ENCODE measurements at regions not wholly inside any gene's neighbourhood (a gene's known extent, or its start where the extent isn't known, plus 50 kb on each side); places are given as distances from the start of the nearest gene placed in this dataset.

DNA sequence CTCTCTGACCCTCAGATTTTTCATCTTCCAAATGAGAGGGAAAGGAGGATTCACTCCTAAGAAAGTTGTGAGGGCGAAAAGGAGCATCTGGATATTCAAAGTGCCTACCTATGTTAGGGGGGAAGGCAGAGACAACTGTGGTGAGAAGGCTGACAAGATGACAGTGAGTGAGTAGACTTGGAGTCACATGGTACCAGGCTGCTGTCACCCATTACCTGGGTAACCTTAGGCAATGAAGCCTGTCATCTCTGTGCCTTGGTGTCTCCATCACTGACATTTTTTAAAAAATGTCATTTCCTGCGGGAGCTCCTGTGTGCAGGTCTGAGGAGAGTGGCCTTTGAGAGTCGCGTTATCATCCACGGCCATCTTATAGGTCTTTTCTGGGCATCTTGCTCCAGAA is 124.0 kb downstream of the MAF start:
- no peaks in the 10 kb centered on the region for H3F3A ChIP-seq (ENCODE audit: insufficient read depth, low read length)
- no peak overlapping the region for H3K4me2 ChIP-seq (ENCODE audit: low read depth, low read length)
- H3K36me3 ChIP-seq (replicated peaks; ENCODE audit: insufficient read depth, low read length): no peaks in the 10 kb centered on the region
- no peaks in the 10 kb centered on the region for H3K4me1 ChIP-seq (ENCODE audit: low read length)
- no peak overlapping the region for H3K27ac ChIP-seq (ENCODE audit: low read length)
- no peak overlapping the region for H3K4me3 ChIP-seq (ENCODE audit: low read length)
- no peaks in the 10 kb centered on the region for H3K9me2 ChIP-seq (replicated peaks; ENCODE audit: insufficient read depth, low read length)
- TF ChIP-seq EZH2phosphoT487 (IDR thresholded peaks at IDR 0.05; ENCODE audit: low read length): no peak
- no peaks in the 10 kb centered on the region for H3K27me3 ChIP-seq (replicated peaks; ENCODE audit: insufficient read depth, low read length)
- H4K20me1 ChIP-seq (ENCODE audit: insufficient read depth, low read length): no peaks in the 10 kb centered on the region
- H3K9ac ChIP-seq (ENCODE audit: low read length): no peak overlapping the region
- DNase-seq: no peak
- H3K79me2 ChIP-seq (ENCODE audit: low read length): no peaks in the 10 kb centered on the region
- no peak overlapping the region for H2AFZ ChIP-seq (ENCODE audit: low read length)
- no peaks in the 10 kb centered on the region for H3K9me3 ChIP-seq (replicated peaks; ENCODE audit: insufficient read depth, low read length)

- Histone ChIP-seq H3K9ac (ENCODE audit: low read length) (no peak overlapping the region), H3K36me3 (replicated peaks; ENCODE audit: insufficient read depth, low read length) (no peaks in the 10 kb centered on the region), H3K4me3 (ENCODE audit: low read length) (no peak overlapping the region), H3K27me3 (replicated peaks; ENCODE audit: insufficient read depth, low read length) (no peaks in the 10 kb centered on the region), H3K27ac (ENCODE audit: low read length) (no peak overlapping the region), H3K4me1 (ENCODE audit: low read length) (no peaks in the 10 kb centered on the region), H3K79me2 (ENCODE audit: low read length) (no peaks in the 10 kb centered on the region), H2AFZ (ENCODE audit: low read length) (no peak overlapping the region), H3K9me2 (replicated peaks; ENCODE audit: insufficient read depth, low read length) (no peaks in the 10 kb centered on the region), H3K4me2 (ENCODE audit: low read depth, low read length) (no peak overlapping the region), H3K9me3 (replicated peaks; ENCODE audit: insufficient read depth, low read length) (no peaks in the 10 kb centered on the region), H4K20me1 (ENCODE audit: insufficient read depth, low read length) (no peaks in the 10 kb centered on the region), H3F3A (ENCODE audit: insufficient read depth, low read length) (no peaks in the 10 kb centered on the region)
- DNase-seq: no peak
- TF ChIP-seq, protein P1, sequence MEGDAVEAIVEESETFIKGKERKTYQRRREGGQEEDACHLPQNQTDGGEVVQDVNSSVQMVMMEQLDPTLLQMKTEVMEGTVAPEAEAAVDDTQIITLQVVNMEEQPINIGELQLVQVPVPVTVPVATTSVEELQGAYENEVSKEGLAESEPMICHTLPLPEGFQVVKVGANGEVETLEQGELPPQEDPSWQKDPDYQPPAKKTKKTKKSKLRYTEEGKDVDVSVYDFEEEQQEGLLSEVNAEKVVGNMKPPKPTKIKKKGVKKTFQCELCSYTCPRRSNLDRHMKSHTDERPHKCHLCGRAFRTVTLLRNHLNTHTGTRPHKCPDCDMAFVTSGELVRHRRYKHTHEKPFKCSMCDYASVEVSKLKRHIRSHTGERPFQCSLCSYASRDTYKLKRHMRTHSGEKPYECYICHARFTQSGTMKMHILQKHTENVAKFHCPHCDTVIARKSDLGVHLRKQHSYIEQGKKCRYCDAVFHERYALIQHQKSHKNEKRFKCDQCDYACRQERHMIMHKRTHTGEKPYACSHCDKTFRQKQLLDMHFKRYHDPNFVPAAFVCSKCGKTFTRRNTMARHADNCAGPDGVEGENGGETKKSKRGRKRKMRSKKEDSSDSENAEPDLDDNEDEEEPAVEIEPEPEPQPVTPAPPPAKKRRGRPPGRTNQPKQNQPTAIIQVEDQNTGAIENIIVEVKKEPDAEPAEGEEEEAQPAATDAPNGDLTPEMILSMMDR (IDR thresholded peaks at IDR 0.05; ENCODE audit: low read length): no peak
- TF ChIP-seq EZH2 (optimal IDR thresholded peaks at IDR 0.05; ENCODE audit: low read depth, low read length) (no peak), EZH2phosphoT487 (IDR thresholded peaks at IDR 0.05; ENCODE audit: low read length) (no peak)
Measured at GRCh38 chr16:79475841-79476240, 124.7 kb downstream of the MAF start.

DNA sequence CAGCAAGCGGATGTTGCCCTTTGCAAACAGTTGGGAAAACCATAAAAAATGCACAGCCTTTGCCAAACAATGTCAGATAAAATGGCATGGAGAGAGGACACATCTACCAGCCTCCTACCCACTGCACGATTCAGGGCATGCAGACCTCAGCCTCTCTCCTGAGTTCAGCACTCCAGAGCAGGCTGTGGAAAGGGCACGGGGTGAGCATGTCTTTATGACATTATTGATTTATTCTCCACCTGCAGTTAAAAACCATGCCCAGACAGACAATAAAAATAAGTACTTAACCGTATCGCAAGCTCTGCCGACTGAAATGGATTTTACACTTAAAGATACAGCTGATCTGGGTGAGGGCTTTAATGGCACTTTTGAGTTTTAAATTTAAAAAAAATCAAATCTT is 127.1 kb downstream of the MAF start:
- no peaks in the 10 kb centered on the region for H3K36me3 ChIP-seq (replicated peaks; ENCODE audit: insufficient read depth, low read length)
- no peak for DNase-seq
- no peaks in the 10 kb centered on the region for H3K9me3 ChIP-seq (replicated peaks; ENCODE audit: insufficient read depth, low read length)
- H3K4me2 ChIP-seq (ENCODE audit: low read depth, low read length): no peak overlapping the region
- no peak overlapping the region for H3K9ac ChIP-seq (ENCODE audit: low read length)
- H3K4me3 ChIP-seq (ENCODE audit: low read length): no peak overlapping the region
- H3F3A ChIP-seq (ENCODE audit: insufficient read depth, low read length): no peaks in the 10 kb centered on the region
- no peaks in the 10 kb centered on the region for H3K9me2 ChIP-seq (replicated peaks; ENCODE audit: insufficient read depth, low read length)
- H3K4me1 ChIP-seq (ENCODE audit: low read length): no peaks in the 10 kb centered on the region
- H3K79me2 ChIP-seq (ENCODE audit: low read length): no peaks in the 10 kb centered on the region
- no peak overlapping the region for H2AFZ ChIP-seq (ENCODE audit: low read length)
- H4K20me1 ChIP-seq (ENCODE audit: insufficient read depth, low read length): no peaks in the 10 kb centered on the region
- H3K27me3 ChIP-seq (replicated peaks; ENCODE audit: insufficient read depth, low read length): no peaks in the 10 kb centered on the region
- no peak overlapping the region for H3K27ac ChIP-seq (ENCODE audit: low read length)
- no peak for TF ChIP-seq EZH2phosphoT487 (IDR thresholded peaks at IDR 0.05; ENCODE audit: low read length)
- TF ChIP-seq EZH2 (optimal IDR thresholded peaks at IDR 0.05; ENCODE audit: low read depth, low read length): no peak
- TF ChIP-seq, protein P1 (IDR thresholded peaks at IDR 0.05; ENCODE audit: low read length): no peak

- no peak overlapping the region for H3K27ac ChIP-seq (ENCODE audit: low read length)
- no peak overlapping the region for H3K4me2 ChIP-seq (ENCODE audit: low read depth, low read length)
- no peaks in the 10 kb centered on the region for H3K36me3 ChIP-seq (replicated peaks; ENCODE audit: insufficient read depth, low read length)
- H3K79me2 ChIP-seq (ENCODE audit: low read length): no peaks in the 10 kb centered on the region
- H3F3A ChIP-seq (ENCODE audit: insufficient read depth, low read length): no peaks in the 10 kb centered on the region
- no peaks in the 10 kb centered on the region for H3K27me3 ChIP-seq (replicated peaks; ENCODE audit: insufficient read depth, low read length)
- TF ChIP-seq, protein P1 (IDR thresholded peaks at IDR 0.05; ENCODE audit: low read length): no peak
- no peak for TF ChIP-seq EZH2phosphoT487 (IDR thresholded peaks at IDR 0.05; ENCODE audit: low read length)
- TF ChIP-seq EZH2 (optimal IDR thresholded peaks at IDR 0.05; ENCODE audit: low read depth, low read length): no peak
- no peaks in the 10 kb centered on the region for H3K4me1 ChIP-seq (ENCODE audit: low read length)
- no peaks in the 10 kb centered on the region for H4K20me1 ChIP-seq (ENCODE audit: insufficient read depth, low read length)
- no peaks in the 10 kb centered on the region for H3K9me3 ChIP-seq (replicated peaks; ENCODE audit: insufficient read depth, low read length)
- no peak for DNase-seq
- no peak overlapping the region for H2AFZ ChIP-seq (ENCODE audit: low read length)
- H3K9ac ChIP-seq (ENCODE audit: low read length): no peak overlapping the region
- no peak overlapping the region for H3K4me3 ChIP-seq (ENCODE audit: low read length)
- H3K9me2 ChIP-seq (replicated peaks; ENCODE audit: insufficient read depth, low read length): no peaks in the 10 kb centered on the region
Measured at GRCh38 chr16:79472426-79472825, 128.1 kb downstream of the MAF start.

All from MM.1S (cell line).